ENCODE measurements at regions not wholly inside any gene's neighbourhood (a gene's known extent, or its start where the extent isn't known, plus 50 kb on each side); places are given as distances from the start of the nearest gene placed in this dataset.

DNA sequence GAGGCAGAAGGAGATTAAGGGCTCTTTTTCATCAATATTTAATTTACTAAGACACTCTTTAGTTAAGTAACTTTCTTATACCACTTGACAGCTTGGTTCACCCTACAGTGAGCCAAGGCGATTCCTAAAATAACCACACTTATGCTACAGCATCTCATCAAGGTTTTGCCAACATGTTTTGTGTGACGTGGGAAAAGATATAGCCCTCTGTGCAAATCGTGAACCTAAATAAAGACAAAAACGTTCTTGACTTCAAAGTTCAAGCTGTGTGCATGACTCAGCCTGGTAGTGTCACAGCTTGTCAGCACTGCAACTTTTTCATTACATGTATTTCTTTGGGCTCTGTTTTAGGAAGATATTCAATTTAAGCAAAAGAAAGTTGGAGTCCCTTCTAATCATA, 297.0 kb upstream of the EPHA3 start:
- TF ChIP-seq, protein P1, sequence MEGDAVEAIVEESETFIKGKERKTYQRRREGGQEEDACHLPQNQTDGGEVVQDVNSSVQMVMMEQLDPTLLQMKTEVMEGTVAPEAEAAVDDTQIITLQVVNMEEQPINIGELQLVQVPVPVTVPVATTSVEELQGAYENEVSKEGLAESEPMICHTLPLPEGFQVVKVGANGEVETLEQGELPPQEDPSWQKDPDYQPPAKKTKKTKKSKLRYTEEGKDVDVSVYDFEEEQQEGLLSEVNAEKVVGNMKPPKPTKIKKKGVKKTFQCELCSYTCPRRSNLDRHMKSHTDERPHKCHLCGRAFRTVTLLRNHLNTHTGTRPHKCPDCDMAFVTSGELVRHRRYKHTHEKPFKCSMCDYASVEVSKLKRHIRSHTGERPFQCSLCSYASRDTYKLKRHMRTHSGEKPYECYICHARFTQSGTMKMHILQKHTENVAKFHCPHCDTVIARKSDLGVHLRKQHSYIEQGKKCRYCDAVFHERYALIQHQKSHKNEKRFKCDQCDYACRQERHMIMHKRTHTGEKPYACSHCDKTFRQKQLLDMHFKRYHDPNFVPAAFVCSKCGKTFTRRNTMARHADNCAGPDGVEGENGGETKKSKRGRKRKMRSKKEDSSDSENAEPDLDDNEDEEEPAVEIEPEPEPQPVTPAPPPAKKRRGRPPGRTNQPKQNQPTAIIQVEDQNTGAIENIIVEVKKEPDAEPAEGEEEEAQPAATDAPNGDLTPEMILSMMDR (IDR thresholded peaks at IDR 0.05) = no peak
- TF ChIP-seq ESRRA (CRISPR knock-in tag; IDR thresholded peaks at IDR 0.05; ENCODE audit: borderline replicate concordance) (no peak), GABPB1 (CRISPR knock-in tag; IDR thresholded peaks at IDR 0.05) (no peak), MYBL2 (CRISPR knock-in tag; IDR thresholded peaks at IDR 0.05) (no peak), ZNF121 (CRISPR knock-in tag; IDR thresholded peaks at IDR 0.05) (no peak), TEAD4 (CRISPR knock-in tag; IDR thresholded peaks at IDR 0.05) (no peak)
- TF ChIP-seq, protein P2, sequence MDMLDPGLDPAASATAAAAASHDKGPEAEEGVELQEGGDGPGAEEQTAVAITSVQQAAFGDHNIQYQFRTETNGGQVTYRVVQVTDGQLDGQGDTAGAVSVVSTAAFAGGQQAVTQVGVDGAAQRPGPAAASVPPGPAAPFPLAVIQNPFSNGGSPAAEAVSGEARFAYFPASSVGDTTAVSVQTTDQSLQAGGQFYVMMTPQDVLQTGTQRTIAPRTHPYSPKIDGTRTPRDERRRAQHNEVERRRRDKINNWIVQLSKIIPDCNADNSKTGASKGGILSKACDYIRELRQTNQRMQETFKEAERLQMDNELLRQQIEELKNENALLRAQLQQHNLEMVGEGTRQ (CRISPR knock-in tag; IDR thresholded peaks at IDR 0.05) = no peak
- TF ChIP-seq, protein P3, sequence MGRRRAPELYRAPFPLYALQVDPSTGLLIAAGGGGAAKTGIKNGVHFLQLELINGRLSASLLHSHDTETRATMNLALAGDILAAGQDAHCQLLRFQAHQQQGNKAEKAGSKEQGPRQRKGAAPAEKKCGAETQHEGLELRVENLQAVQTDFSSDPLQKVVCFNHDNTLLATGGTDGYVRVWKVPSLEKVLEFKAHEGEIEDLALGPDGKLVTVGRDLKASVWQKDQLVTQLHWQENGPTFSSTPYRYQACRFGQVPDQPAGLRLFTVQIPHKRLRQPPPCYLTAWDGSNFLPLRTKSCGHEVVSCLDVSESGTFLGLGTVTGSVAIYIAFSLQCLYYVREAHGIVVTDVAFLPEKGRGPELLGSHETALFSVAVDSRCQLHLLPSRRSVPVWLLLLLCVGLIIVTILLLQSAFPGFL (CRISPR knock-in tag; IDR thresholded peaks at IDR 0.05; ENCODE audit: borderline replicate concordance) = no peak

Measured in WTC11 (cell line).